Endothelial cell of umbilical vein (primary cell): ENCODE measurements at regions not wholly inside any gene's neighbourhood (a gene's known extent, or its start where the extent isn't known, plus 50 kb on each side); places are given as distances from the start of the nearest gene placed in this dataset.

ENCODE experiments used
- BruUV-seq: library from RNA; stranded (reverse); fragments of 400-500 nt; replicated peaks from 2 replicates; lab custom pipeline; 2021; lab: Mats Ljungman, UMichigan
- CTCF ChIA-PET: fragments of 300-600, 350-600 bp; sonication (Branson Sonifier 250); formaldehyde crosslinking; loops from one replicate; lab custom pipeline; 2021; ENCODE audit warnings: antibody characterized with exemption, inconsistent platforms; lab: Charles Lee
- POLR2A ChIA-PET: fragments of 300-600, 350-600 bp; sonication (Branson Sonifier 250); formaldehyde crosslinking; loops from one replicate; lab custom pipeline; 2021; ENCODE audit warnings: antibody characterized with exemption, inconsistent platforms; lab: Charles Lee
- DNase-seq: peaks from one replicate; pipeline ENCODE4 v3.0.0-alpha.2; 2011; ENCODE audit warnings: low read depth, low spot score
- FAIRE-seq: peaks from 2 replicates; lab custom pipeline; 2011; peaks lifted over from hg19 to GRCh38; lab: Jason Lieb, UNC
- H2AFZ ChIP-seq: 2 replicates; pipeline ENCODE4 v1.6.0; 2012; ENCODE audit warnings: low read depth, low read length, control low read depth, inconsistent platforms
- H3K27ac ChIP-seq: 2 replicates; pipeline ENCODE4 v1.5.1; 2011; ENCODE audit warnings: low read depth, mild to moderate bottlenecking, control low read depth, low read length, moderate library complexity; ENCODE audit not compliant: insufficient read depth
- H3K27me3 ChIP-seq, 2 experiments: 2 replicates each; pipeline versions ENCODE4 v1.6.0 to v1.6.1; 2011; ENCODE audit warnings: low read length in 2 of 2, mixed read lengths in 1 of 2; ENCODE audit not compliant: control insufficient read depth in 2 of 2, insufficient read depth in 2 of 2
- H3K36me3 ChIP-seq, 2 experiments: 2 replicates in 1 of 2; 3 replicates in 1 of 2; pipeline ENCODE4 v1.5.1; 2011; ENCODE audit warnings: low read length in 2 of 2, mild to moderate bottlenecking in 1 of 2, moderate library complexity in 1 of 2; ENCODE audit not compliant: control insufficient read depth in 2 of 2, insufficient read depth in 2 of 2; ENCODE audit errors: extremely low read depth in 1 of 2
- H3K4me1 ChIP-seq: 3 replicates; pipeline ENCODE4 v1.5.1; 2011; ENCODE audit warnings: mild to moderate bottlenecking, low read length; ENCODE audit not compliant: control insufficient read depth, insufficient read depth; ENCODE audit errors: extremely low read depth
- H3K4me2 ChIP-seq: 2 replicates; pipeline ENCODE4 v1.6.1; 2011; ENCODE audit warnings: low read length, control low read depth, mixed read lengths; ENCODE audit not compliant: insufficient read depth
- H3K4me3 ChIP-seq, 3 experiments: fragments of 200-600 bp in 1 of 3; sonication (generic), shearing (Covaris generic) in 1 of 3; replicated peaks in 1 of 3; 2 replicates each; pipeline ENCODE4 v1.5.1; 2011 to 2016; ENCODE audit warnings: control low read depth in 3 of 3, low read length in 3 of 3, mild to moderate bottlenecking in 2 of 3, inconsistent platforms in 1 of 3, low read depth in 1 of 3, moderate library complexity in 1 of 3; ENCODE audit not compliant: insufficient read depth in 1 of 3
- H3K79me2 ChIP-seq: 2 replicates; pipeline ENCODE4 v1.6.0; 2012; ENCODE audit warnings: low read length, inconsistent platforms; ENCODE audit not compliant: control insufficient read depth, insufficient read depth
- H3K9ac ChIP-seq: replicated peaks from 2 replicates; pipeline ENCODE3; 2011; ENCODE audit warnings: low read length, control low read depth; ENCODE audit not compliant: insufficient read depth; ENCODE audit errors: extremely low read depth
- H3K9me1 ChIP-seq: replicated peaks from 3 replicates; pipeline ENCODE4 v1.6.0; 2011; ENCODE audit warnings: mild to moderate bottlenecking, low read length; ENCODE audit not compliant: control insufficient read depth, insufficient read depth; ENCODE audit errors: extremely low read depth
- H3K9me3 ChIP-seq: replicated peaks from 2 replicates; pipeline ENCODE4 v1.5.1; 2012; ENCODE audit warnings: low read length, inconsistent platforms; ENCODE audit not compliant: control insufficient read depth, insufficient read depth
- H4K20me1 ChIP-seq: replicated peaks from 2 replicates; pipeline ENCODE3; 2011; ENCODE audit warnings: mild to moderate bottlenecking, low read length; ENCODE audit not compliant: control insufficient read depth, insufficient read depth; ENCODE audit errors: extremely low read depth
- CTCF ChIP-seq, 2 donors: IDR thresholded peaks; 1 replicate in 1 of 2; 2 replicates in 1 of 2; pipeline ENCODE4 v1.5.1; 2011; ENCODE audit warnings: low read length in 2 of 2, mild to moderate bottlenecking in 2 of 2, moderate library complexity in 2 of 2, control low read depth in 1 of 2, inconsistent platforms in 1 of 2, low read depth in 1 of 2; ENCODE audit not compliant: insufficient read depth in 1 of 2; ENCODE audit errors: extremely low read depth in 1 of 2
- EZH2 ChIP-seq: IDR thresholded peaks from 2 replicates; pipeline ENCODE4 v1.6.1; 2012; ENCODE audit warnings: borderline replicate concordance, low read depth, mild to moderate bottlenecking, moderate library complexity, low read length, inconsistent platforms; ENCODE audit not compliant: severe bottlenecking
- FOS ChIP-seq: IDR thresholded peaks from 2 replicates; pipeline ENCODE4 v1.6.1; 2011; ENCODE audit warnings: mild to moderate bottlenecking, low read length, moderate library complexity, borderline replicate concordance; ENCODE audit not compliant: insufficient read depth
- GATA2 ChIP-seq: IDR thresholded peaks from 2 replicates; pipeline ENCODE4 v1.7.0; 2011; ENCODE audit warnings: low read depth, mild to moderate bottlenecking, moderate library complexity, mixed read lengths, low read length; ENCODE audit not compliant: insufficient read length, insufficient read depth
- JUN ChIP-seq: IDR thresholded peaks from 2 replicates; pipeline ENCODE4 v1.6.1; 2011; ENCODE audit warnings: borderline replicate concordance, low read depth; ENCODE audit not compliant: insufficient read length, insufficient read depth
- MAX ChIP-seq: IDR thresholded peaks from 2 replicates; pipeline ENCODE4 v1.6.1; 2011; ENCODE audit not compliant: insufficient read depth, insufficient read length
- MYC ChIP-seq: IDR thresholded peaks from one replicate; pipeline ENCODE4 v1.6.1; 2011; ENCODE audit warnings: mild to moderate bottlenecking, low read depth, low read length
- POLR2A ChIP-seq: IDR thresholded peaks from 2 replicates; pipeline ENCODE4 v1.6.1; 2012; ENCODE audit warnings: low read depth, mild to moderate bottlenecking, control low read depth, low read length
- POLR2AphosphoS5 ChIP-seq: IDR thresholded peaks from 2 replicates; pipeline ENCODE4 v1.6.1; 2012; ENCODE audit warnings: low read depth, mild to moderate bottlenecking, control low read depth, low read length, moderate library complexity; ENCODE audit not compliant: insufficient read depth
- dilution Hi-C: fragments of 300-500 bp; cut with MboI; formaldehyde crosslinking; loops from one replicate; pipeline ENCODE4 v1.15.0; 2019; ENCODE audit warnings: low sequenced_read_pairs; ENCODE audit not compliant: extremely low pct_ligation_motif_present
- intact Hi-C: fragments of 100-400 bp; cut with micrococcal nuclease; formaldehyde crosslinking; loops from one replicate; pipeline ENCODE4 v1.10.0; 2022

DNA sequence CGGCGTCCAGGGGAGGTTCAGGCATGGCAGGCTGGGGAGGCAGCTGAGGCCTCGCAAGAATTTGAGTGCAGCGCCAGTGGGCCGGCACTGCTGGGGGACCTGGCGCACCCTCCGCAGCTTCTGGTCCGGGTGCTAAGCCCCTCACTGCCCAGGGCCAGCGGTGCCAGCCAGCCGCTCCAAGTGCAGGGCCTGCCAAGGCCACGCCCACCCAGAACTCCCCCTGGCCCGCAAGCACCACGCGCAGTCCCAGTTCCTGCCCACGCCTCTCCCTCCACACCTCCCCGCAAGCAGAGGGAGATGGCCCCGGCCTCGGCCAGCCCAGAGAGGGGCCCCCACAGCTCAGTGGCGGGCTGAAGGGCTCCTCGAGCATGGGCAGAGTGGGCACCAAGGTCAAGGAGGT, 2017.3 kb downstream of the LRRC4C start:
- H3K27ac ChIP-seq = no peak overlapping the region
- no peak overlapping the region for H3K4me2 ChIP-seq
- POLR2A ChIA-PET = no interaction called here
- CTCF ChIA-PET = no interaction called here
- TF ChIP-seq JUN = no peak
- no peaks in the 10 kb centered on the region for H3K4me1 ChIP-seq
- no peak for DNase-seq
- intact Hi-C loops (no loop called here), dilution Hi-C loops (no loop called here)
- no peak overlapping the region for H3K9ac ChIP-seq
- H4K20me1 ChIP-seq = no peaks in the 10 kb centered on the region
- BruUV-seq = no TSS peak
- no peak for FAIRE-seq
- H2AFZ ChIP-seq = no peak overlapping the region
- H3K27me3 ChIP-seq = no peaks in the 10 kb centered on the region
- peaks cover 2% of the 10 kb centered on the region for H3K9me3 ChIP-seq
- no peaks in the 10 kb centered on the region for H3K79me2 ChIP-seq
- no peaks in the 10 kb centered on the region for H3K9me1 ChIP-seq
- H3K36me3 ChIP-seq = no peaks in the 10 kb centered on the region
- no peak overlapping the region for H3K4me3 ChIP-seq

- no TSS peak for BruUV-seq
- H4K20me1 ChIP-seq = no peaks in the 10 kb centered on the region
- no peaks in the 10 kb centered on the region for H3K9me1 ChIP-seq
- H3K4me3 ChIP-seq = no peak overlapping the region
- H3K27me3 ChIP-seq = no peaks in the 10 kb centered on the region
- no peak overlapping the region for H2AFZ ChIP-seq
- H3K27ac ChIP-seq = no peak overlapping the region
- no peak overlapping the region for H3K4me2 ChIP-seq
- dilution Hi-C loops (no loop called here), intact Hi-C loops (no loop called here)
- H3K4me1 ChIP-seq = no peaks in the 10 kb centered on the region
- TF ChIP-seq JUN (no peak), POLR2AphosphoS5 (no peak), MYC (no peak), POLR2A (no peak), EZH2 (no peak), MAX (no peak), CTCF (IDR thresholded peaks at IDR 0.05; ENCODE audit: extremely low read depth in 1 of 2, insufficient read depth in 1 of 2, low read depth in 1 of 2, low read length in 2 of 2) (no peak), FOS (no peak), GATA2 (no peak)
- DNase-seq (no peak), FAIRE-seq (no peak)
- no peak overlapping the region for H3K9ac ChIP-seq
- POLR2A ChIA-PET = no interaction called here
- CTCF ChIA-PET = no interaction called here
- no peaks in the 10 kb centered on the region for H3K79me2 ChIP-seq
- no peaks in the 10 kb centered on the region for H3K36me3 ChIP-seq
- peaks cover 2% of the 10 kb centered on the region for H3K9me3 ChIP-seq
These were observed 2023.8 kb downstream of the LRRC4C start for GRCh38 chr11:39435641-39436040.
